Fibroblast of lung (primary cell): ENCODE measurements at regions not wholly inside any gene's neighbourhood (a gene's known extent, or its start where the extent isn't known, plus 50 kb on each side); places are given as distances from the start of the nearest gene placed in this dataset.
"Not testable (repeated sequence)": the region's sequence is repeated elsewhere in the genome, so short reads cannot be mapped to it uniquely, and the experiment has no call there.

Experiments used
- DNase-seq, 2 donors: peaks; one replicate each; pipeline versions ENCODE4 v3.0.0 to v3.0.0-alpha.2; 2010; ENCODE audit warnings: low read depth in 2 of 2
- H2AFZ ChIP-seq: 2 replicates; pipeline ENCODE4 v1.5.1; 2012; ENCODE audit warnings: low read length, control low read depth, inconsistent platforms
- H3K27ac ChIP-seq: 2 replicates; pipeline ENCODE4 v1.5.1; 2011; ENCODE audit warnings: low read length, control low read depth; ENCODE audit not compliant: insufficient read depth
- H3K27me3 ChIP-seq: 2 replicates; pipeline ENCODE4 v1.5.1; 2011; ENCODE audit warnings: mild to moderate bottlenecking, low read length; ENCODE audit not compliant: control insufficient read depth, insufficient read depth
- H3K36me3 ChIP-seq: 2 replicates; pipeline ENCODE4 v1.5.1; 2011; ENCODE audit warnings: low read length; ENCODE audit not compliant: control insufficient read depth, insufficient read depth
- H3K4me1 ChIP-seq: 2 replicates; pipeline ENCODE4 v1.5.1; 2011; ENCODE audit warnings: low read length; ENCODE audit not compliant: control insufficient read depth, insufficient read depth; ENCODE audit errors: extremely low read depth
- H3K4me2 ChIP-seq: 2 replicates; pipeline ENCODE4 v1.5.1; 2011; ENCODE audit warnings: low read length, control low read depth; ENCODE audit not compliant: insufficient read depth; ENCODE audit errors: extremely low read depth
- H3K4me3 ChIP-seq, 4 experiments: fragments of 200-600 bp in 1 of 4; sonication (generic) in 1 of 4; replicated peaks in 1 of 4; 2 replicates each; pipeline ENCODE4 v1.5.1; 2011 to 2016; ENCODE audit warnings: low read length in 4 of 4, low read depth in 3 of 4, mild to moderate bottlenecking in 3 of 4, control low read depth in 2 of 4, inconsistent platforms in 1 of 4, mixed read lengths in 1 of 4; ENCODE audit not compliant: insufficient read depth in 1 of 4; ENCODE audit errors: control extremely low read depth in 1 of 4
- H3K79me2 ChIP-seq: 2 replicates; pipeline ENCODE4 v1.5.1; 2012; ENCODE audit warnings: mild to moderate bottlenecking, low read length, inconsistent platforms; ENCODE audit not compliant: control insufficient read depth, insufficient read depth
- H3K9ac ChIP-seq: 2 replicates; pipeline ENCODE4 v1.5.1; 2011; ENCODE audit warnings: mild to moderate bottlenecking, low read length, control low read depth; ENCODE audit not compliant: insufficient read depth
- H3K9me3 ChIP-seq: 2 replicates; pipeline ENCODE4 v1.5.1; 2012; ENCODE audit warnings: low read depth, low read length; ENCODE audit not compliant: control insufficient read depth, insufficient read depth
- H4K20me1 ChIP-seq: 2 replicates; pipeline ENCODE4 v1.5.1; 2011; ENCODE audit warnings: low read length; ENCODE audit not compliant: control insufficient read depth, insufficient read depth; ENCODE audit errors: extremely low read depth
- EZH2 ChIP-seq: IDR thresholded peaks from 2 replicates; pipeline ENCODE4 v1.5.1; 2012; ENCODE audit warnings: low read length, control low read depth, mild to moderate bottlenecking; ENCODE audit errors: missing control alignments
- TF ChIP-seq, protein P1 (sequence below), 2 donors: IDR thresholded peaks in 1 of 2; conservative IDR thresholded peaks in 1 of 2; 1 replicate in 1 of 2; 2 replicates in 1 of 2; pipeline ENCODE4 v1.5.1; 2011 to 2012; ENCODE audit warnings: low read length in 2 of 2, control low read depth in 1 of 2, inconsistent platforms in 1 of 2, low read depth in 1 of 2, mild to moderate bottlenecking in 1 of 2

DNA sequence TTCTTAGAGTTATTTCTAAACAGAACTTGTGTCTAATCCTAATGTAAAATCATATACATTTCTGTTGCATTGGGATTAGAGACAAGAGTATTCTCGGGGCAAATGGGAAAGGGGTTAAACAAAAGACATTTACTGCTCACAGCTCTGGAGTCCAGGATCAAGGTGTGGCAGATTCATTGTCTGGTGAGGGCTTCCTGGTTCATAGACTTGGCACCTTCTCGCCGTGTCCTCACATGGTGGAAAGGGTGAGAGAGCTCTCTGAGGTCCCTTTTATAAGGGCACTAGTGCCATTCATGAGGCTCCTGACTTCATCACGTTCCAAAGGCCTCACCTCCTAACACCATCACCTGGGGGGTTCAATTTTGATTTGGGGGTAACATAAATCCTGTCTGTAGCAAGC, 90.3 kb upstream of the PRKX start:
- H3K9ac ChIP-seq = no peak overlapping the region
- no peaks in the 10 kb centered on the region for H4K20me1 ChIP-seq
- H3K4me3 ChIP-seq = no peak overlapping the region
- no peaks in the 10 kb centered on the region for H3K9me3 ChIP-seq
- no peaks in the 10 kb centered on the region for H3K79me2 ChIP-seq
- no peak overlapping the region for H3K27ac ChIP-seq
- peaks cover 3% of the 10 kb centered on the region for H3K27me3 ChIP-seq
- no peaks in the 10 kb centered on the region for H3K4me1 ChIP-seq
- no peak for TF ChIP-seq EZH2
- TF ChIP-seq, protein P1, sequence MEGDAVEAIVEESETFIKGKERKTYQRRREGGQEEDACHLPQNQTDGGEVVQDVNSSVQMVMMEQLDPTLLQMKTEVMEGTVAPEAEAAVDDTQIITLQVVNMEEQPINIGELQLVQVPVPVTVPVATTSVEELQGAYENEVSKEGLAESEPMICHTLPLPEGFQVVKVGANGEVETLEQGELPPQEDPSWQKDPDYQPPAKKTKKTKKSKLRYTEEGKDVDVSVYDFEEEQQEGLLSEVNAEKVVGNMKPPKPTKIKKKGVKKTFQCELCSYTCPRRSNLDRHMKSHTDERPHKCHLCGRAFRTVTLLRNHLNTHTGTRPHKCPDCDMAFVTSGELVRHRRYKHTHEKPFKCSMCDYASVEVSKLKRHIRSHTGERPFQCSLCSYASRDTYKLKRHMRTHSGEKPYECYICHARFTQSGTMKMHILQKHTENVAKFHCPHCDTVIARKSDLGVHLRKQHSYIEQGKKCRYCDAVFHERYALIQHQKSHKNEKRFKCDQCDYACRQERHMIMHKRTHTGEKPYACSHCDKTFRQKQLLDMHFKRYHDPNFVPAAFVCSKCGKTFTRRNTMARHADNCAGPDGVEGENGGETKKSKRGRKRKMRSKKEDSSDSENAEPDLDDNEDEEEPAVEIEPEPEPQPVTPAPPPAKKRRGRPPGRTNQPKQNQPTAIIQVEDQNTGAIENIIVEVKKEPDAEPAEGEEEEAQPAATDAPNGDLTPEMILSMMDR (conservative IDR thresholded peaks at IDR 0.05 in 1 of 2, IDR thresholded peaks at IDR 0.05 in 1 of 2; ENCODE audit: low read depth in 1 of 2, low read length in 2 of 2) = no peak
- no peak overlapping the region for H2AFZ ChIP-seq
- no peak for DNase-seq
- H3K36me3 ChIP-seq = no peaks in the 10 kb centered on the region
- H3K4me2 ChIP-seq = no peak overlapping the region

- no peak overlapping the region for H3K27ac ChIP-seq
- H3K9ac ChIP-seq = no peak overlapping the region
- no peaks in the 10 kb centered on the region for H3K4me1 ChIP-seq
- H3K27me3 ChIP-seq = peaks cover 3% of the 10 kb centered on the region
- no peaks in the 10 kb centered on the region for H3K79me2 ChIP-seq
- H3K4me3 ChIP-seq = no peak overlapping the region
- TF ChIP-seq, protein P1 (conservative IDR thresholded peaks at IDR 0.05 in 1 of 2, IDR thresholded peaks at IDR 0.05 in 1 of 2; ENCODE audit: low read depth in 1 of 2, low read length in 2 of 2) = no peak
- TF ChIP-seq EZH2 = no peak
- no peaks in the 10 kb centered on the region for H4K20me1 ChIP-seq
- no peaks in the 10 kb centered on the region for H3K9me3 ChIP-seq
- no peak overlapping the region for H3K4me2 ChIP-seq
- DNase-seq = no peak
- no peak overlapping the region for H2AFZ ChIP-seq
- no peaks in the 10 kb centered on the region for H3K36me3 ChIP-seq
Observed at GRCh38 chrX:3803305-3803704, 89.9 kb upstream of the PRKX start.

DNA sequence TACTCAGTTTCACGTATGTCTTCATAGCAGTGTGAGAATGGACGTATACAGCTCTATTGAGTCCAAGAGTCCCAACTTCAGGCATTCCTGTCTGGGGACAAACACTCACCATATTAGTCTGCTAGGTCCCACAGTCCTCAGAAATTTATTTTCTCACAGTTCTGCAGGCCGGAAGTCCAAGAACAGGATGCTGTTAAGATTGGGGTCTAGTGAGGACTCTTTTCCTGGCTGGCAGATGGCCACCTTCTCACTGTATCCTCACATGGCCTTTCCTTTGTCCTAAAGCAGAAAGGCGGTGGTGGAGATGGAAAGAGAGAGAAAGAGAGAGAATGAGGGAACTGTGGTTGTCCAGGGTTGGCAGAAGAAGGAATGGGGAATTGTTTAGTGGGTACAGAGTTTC, 82.0 kb upstream of the PRKX start:
- H3K27me3 ChIP-seq, H3K27ac ChIP-seq, H3K4me2 ChIP-seq, H3K4me1 ChIP-seq, H4K20me1 ChIP-seq, H3K9me3 ChIP-seq, H3K4me3 ChIP-seq, H3K36me3 ChIP-seq, H2AFZ ChIP-seq, H3K79me2 ChIP-seq, DNase-seq, H3K9ac ChIP-seq: not testable (repeated sequence)

- no peaks in the 10 kb centered on the region for H4K20me1 ChIP-seq
- H3K9ac ChIP-seq = no peak overlapping the region
- H3K36me3 ChIP-seq = no peaks in the 10 kb centered on the region
- H3K27ac ChIP-seq = no peak overlapping the region
- no peak for DNase-seq
- TF ChIP-seq, protein P1 (conservative IDR thresholded peaks at IDR 0.05 in 1 of 2, IDR thresholded peaks at IDR 0.05 in 1 of 2; ENCODE audit: low read depth in 1 of 2, low read length in 2 of 2) = no peak
- H3K9me3 ChIP-seq = no peaks in the 10 kb centered on the region
- no peaks in the 10 kb centered on the region for H3K79me2 ChIP-seq
- no peak overlapping the region for H2AFZ ChIP-seq
- H3K4me2 ChIP-seq = no peak overlapping the region
- H3K4me1 ChIP-seq = no peaks in the 10 kb centered on the region
- H3K27me3 ChIP-seq = no peaks in the 10 kb centered on the region
- no peak overlapping the region for H3K4me3 ChIP-seq
Observed at GRCh38 chrX:3791449-3791848, 78.0 kb upstream of the PRKX start.
